HCT116 (cell line): ENCODE measurements at regions not wholly inside any gene's neighbourhood (a gene's known extent, or its start where the extent isn't known, plus 50 kb on each side); places are given as distances from the start of the nearest gene placed in this dataset.

ENCODE experiments used
- EZH2 ChIP-seq: fragments of 200-600 bp; sonication (generic); IDR thresholded peaks from 2 replicates; pipeline ENCODE4 v1.6.1; 2017; ENCODE audit warnings: antibody characterized with exemption, mixed run types
- POLR2A ChIP-seq: IDR thresholded peaks from 2 replicates; pipeline ENCODE4 v1.7.0; 2011; ENCODE audit warnings: borderline replicate concordance; ENCODE audit not compliant: insufficient read depth, insufficient read length; ENCODE audit errors: extremely low read depth

- TF ChIP-seq EZH2 = no peak
- no peak for TF ChIP-seq POLR2A
These were observed 678.6 kb downstream of the IQCM start for GRCh38 chr4:149136951-149137620.
